HTR-8/SVneo (cell line): ENCODE measurements at regions not wholly inside any gene's neighbourhood (a gene's known extent, or its start where the extent isn't known, plus 50 kb on each side); places are given as distances from the start of the nearest gene placed in this dataset.
"Not testable (repeated sequence)": the region's sequence is repeated elsewhere in the genome, so short reads cannot be mapped to it uniquely, and the experiment has no call there.

Source experiments
- DNase-seq: peaks from one replicate; pipeline ENCODE4 v3.0.0; 2011; ENCODE audit warnings: low spot score, mixed read lengths; ENCODE audit not compliant: insufficient read length
- FAIRE-seq: peaks from 2 replicates; lab custom pipeline; 2011; peaks lifted over from hg19 to GRCh38; lab: Jason Lieb, UNC

- no peak for DNase-seq
- no peak for FAIRE-seq
Observed at GRCh38 chr12:67889931-67890330, 99.3 kb upstream of the IFNG-AS1 start.

- no peak for DNase-seq
- no peak for FAIRE-seq
Observed at GRCh38 chr12:67890726-67891258, 98.5 kb upstream of the IFNG-AS1 start.

- DNase-seq (no peak), FAIRE-seq (no peak)
Observed at GRCh38 chr12:67891596-67891995, 97.7 kb upstream of the IFNG-AS1 start.

- FAIRE-seq (no peak), DNase-seq (no peak)
Observed at GRCh38 chr12:67892259-67893021, 96.8 kb upstream of the IFNG-AS1 start.

GRCh38 chr12:67893022-67893580 is 96.1 kb upstream of the IFNG-AS1 start:
- DNase-seq = no peak
- FAIRE-seq = no peak

- not testable (repeated sequence) for FAIRE-seq, DNase-seq
Observed at GRCh38 chr12:67900418-67900817, 88.8 kb upstream of the IFNG-AS1 start.

GRCh38 chr12:67909091-67909531 is 80.1 kb upstream of the IFNG-AS1 start:
- DNase-seq = peak; percentile 28
- FAIRE-seq = no peak

- DNase-seq (no peak), FAIRE-seq (no peak)
Observed at GRCh38 chr12:67909681-67910080, 79.6 kb upstream of the IFNG-AS1 start.

- FAIRE-seq = peak; percentile 74
Observed at GRCh38 chr12:67910360-67911274, 78.6 kb upstream of the IFNG-AS1 start.

GRCh38 chr12:67911275-67911600 is 78.0 kb upstream of the IFNG-AS1 start:
- FAIRE-seq = no peak
- no peak for DNase-seq

More at GRCh38 chr12:67910360-67911274, 78.6 kb upstream of the IFNG-AS1 start:
- peak; percentile 59 for DNase-seq

- no peak for FAIRE-seq
- no peak for DNase-seq
Observed at GRCh38 chr12:67911789-67912188, 77.5 kb upstream of the IFNG-AS1 start.

GRCh38 chr12:67915335-67915851 is 73.9 kb upstream of the IFNG-AS1 start:
- DNase-seq = no peak
- FAIRE-seq = no peak

- DNase-seq (no peak), FAIRE-seq (no peak)
Observed at GRCh38 chr12:67916266-67916970, 72.8 kb upstream of the IFNG-AS1 start.

GRCh38 chr12:67917811-67918210 is 71.4 kb upstream of the IFNG-AS1 start:
- FAIRE-seq (no peak), DNase-seq (no peak)

GRCh38 chr12:67918441-67918840 is 70.8 kb upstream of the IFNG-AS1 start:
- FAIRE-seq = no peak

GRCh38 chr12:67919406-67919805 is 69.8 kb upstream of the IFNG-AS1 start:
- DNase-seq = peak; percentile 11
- no peak for FAIRE-seq

More at GRCh38 chr12:67918441-67918840, 70.8 kb upstream of the IFNG-AS1 start:
- no peak for DNase-seq

- FAIRE-seq (peak; percentile 9), DNase-seq (no peak)
Observed at GRCh38 chr12:67920413-67920812, 68.8 kb upstream of the IFNG-AS1 start.

- FAIRE-seq = no peak
- no peak for DNase-seq
Observed at GRCh38 chr12:67921286-67921685, 68.0 kb upstream of the IFNG-AS1 start.

- no peak for FAIRE-seq
- DNase-seq = no peak
Observed at GRCh38 chr12:67922245-67922644, 67.0 kb upstream of the IFNG-AS1 start.

- no peak for FAIRE-seq
- no peak for DNase-seq
Observed at GRCh38 chr12:67925077-67925476, 64.2 kb upstream of the IFNG-AS1 start.
